Forelimb muscle (tissue), 1 donor: ENCODE measurements at regions not wholly inside any gene's neighbourhood (a gene's known extent, or its start where the extent isn't known, plus 50 kb on each side); places are given as distances from the start of the nearest gene placed in this dataset.
A peak's percentile ranks its signal among the peaks of the same experiment; 100 is the strongest.

Experiments
- DNase-seq: peaks from one replicate; pipeline ENCODE4 v3.0.0-alpha.2; 2013; ENCODE audit warnings: low read depth

- no peak for DNase-seq
Observed at GRCh38 chr15:35769656-35770055, 223.7 kb upstream of the DPH6 start.

- DNase-seq, result no peak
Observed at GRCh38 chr15:35771746-35772442, 225.9 kb upstream of the DPH6 start.

GRCh38 chr15:35774653-35775052, 228.7 kb upstream of the DPH6 start:
- DNase-seq, result no peak

GRCh38 chr15:35775471-35775870, 229.5 kb upstream of the DPH6 start:
- DNase-seq, result no peak

- no peak for DNase-seq
Observed at GRCh38 chr15:35777061-35777460, 231.1 kb upstream of the DPH6 start.

- no peak for DNase-seq
Observed at GRCh38 chr15:35783203-35783602, 237.2 kb upstream of the DPH6 start.

- DNase-seq, result no peak
Observed at GRCh38 chr15:35784745-35785144, 238.8 kb upstream of the DPH6 start.

GRCh38 chr15:35810007-35810406, 264.0 kb upstream of the DPH6 start:
- no peak for DNase-seq

GRCh38 chr15:35813573-35813972, 267.6 kb upstream of the DPH6 start:
- no peak for DNase-seq

- no peak for DNase-seq
Observed at GRCh38 chr15:35818846-35819245, 272.9 kb upstream of the DPH6 start.

- no peak for DNase-seq
Observed at GRCh38 chr15:35822153-35822552, 276.2 kb upstream of the DPH6 start.

GRCh38 chr15:35827141-35827540, 281.2 kb upstream of the DPH6 start:
- no peak for DNase-seq

GRCh38 chr15:35827911-35828310, 281.9 kb upstream of the DPH6 start:
- no peak for DNase-seq

- no peak for DNase-seq
Observed at GRCh38 chr15:35833581-35833980, 287.6 kb upstream of the DPH6 start.

- peak; percentile 43 for DNase-seq
Observed at GRCh38 chr15:35834216-35834830, 288.4 kb upstream of the DPH6 start.

- DNase-seq, result no peak
Observed at GRCh38 chr15:35834866-35835265, 288.9 kb upstream of the DPH6 start.

- DNase-seq, result no peak
Observed at GRCh38 chr15:35838424-35839111, 292.6 kb upstream of the DPH6 start.

- DNase-seq, result no peak
Observed at GRCh38 chr15:35842631-35843030, 296.7 kb upstream of the DPH6 start.

GRCh38 chr15:35843498-35843897, 297.5 kb upstream of the DPH6 start:
- DNase-seq, result no peak

- no peak for DNase-seq
Observed at GRCh38 chr15:35850284-35850683, 304.3 kb upstream of the DPH6 start.

GRCh38 chr15:35851491-35851890, 305.5 kb upstream of the DPH6 start:
- no peak for DNase-seq

GRCh38 chr15:35852818-35853624, 307.1 kb upstream of the DPH6 start:
- DNase-seq, result no peak
